Jurkat, Clone E6-1 (cell line): ENCODE measurements at regions not wholly inside any gene's neighbourhood (a gene's known extent, or its start where the extent isn't known, plus 50 kb on each side); places are given as distances from the start of the nearest gene placed in this dataset.
A peak's percentile ranks its signal among the peaks of the same experiment; 100 is the strongest.

Source experiments
- DNase-seq: peaks from one replicate; pipeline ENCODE4 v3.0.0-alpha.2; 2011; ENCODE audit warnings: low read depth, low spot score
- H3K4me3 ChIP-seq: 2 replicates; pipeline ENCODE4 v1.5.1; 2011; ENCODE audit warnings: mild to moderate bottlenecking, low read length, control low read depth, moderate library complexity

DNA sequence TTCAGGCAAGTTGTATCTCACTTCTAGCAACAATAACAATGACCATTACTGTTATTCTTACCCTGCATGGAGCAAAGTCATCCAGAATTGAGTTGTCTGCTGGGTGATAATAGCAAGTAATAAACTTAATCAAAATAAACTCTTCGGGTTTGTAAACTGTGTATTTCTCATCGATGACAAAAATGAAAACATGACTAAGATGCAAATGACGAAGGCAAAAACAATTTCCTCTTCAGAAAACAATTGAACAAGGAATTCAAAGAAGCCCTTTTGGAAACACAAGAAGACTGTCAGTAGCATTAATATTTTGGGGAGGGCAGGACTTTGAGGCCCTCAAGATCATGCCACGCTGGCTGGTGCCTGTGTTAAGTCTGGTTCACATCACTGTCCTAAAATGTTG lies 232.0 kb downstream of the BTG1 start:
- DNase-seq: no peak
- no peak overlapping the region for H3K4me3 ChIP-seq

DNA sequence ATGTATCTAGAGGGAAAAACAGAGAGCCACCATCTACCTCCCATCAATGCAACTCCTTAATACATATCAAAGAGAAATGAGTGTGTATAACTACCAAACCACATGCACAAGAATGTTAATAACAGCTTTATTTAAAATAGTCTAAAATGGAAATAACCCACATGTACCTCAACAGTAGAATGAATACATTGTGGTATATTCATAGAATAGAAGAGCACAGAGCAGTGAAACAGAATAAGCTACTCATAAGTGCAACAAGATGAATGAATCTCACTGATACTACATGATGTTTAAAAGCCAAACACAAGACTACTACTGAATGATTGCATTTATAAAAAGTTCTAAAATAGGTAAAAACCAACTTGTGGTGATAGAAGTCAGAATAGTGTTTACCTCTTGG lies 232.5 kb downstream of the BTG1 start:
- no peak overlapping the region for H3K4me3 ChIP-seq
- DNase-seq: no peak

DNA sequence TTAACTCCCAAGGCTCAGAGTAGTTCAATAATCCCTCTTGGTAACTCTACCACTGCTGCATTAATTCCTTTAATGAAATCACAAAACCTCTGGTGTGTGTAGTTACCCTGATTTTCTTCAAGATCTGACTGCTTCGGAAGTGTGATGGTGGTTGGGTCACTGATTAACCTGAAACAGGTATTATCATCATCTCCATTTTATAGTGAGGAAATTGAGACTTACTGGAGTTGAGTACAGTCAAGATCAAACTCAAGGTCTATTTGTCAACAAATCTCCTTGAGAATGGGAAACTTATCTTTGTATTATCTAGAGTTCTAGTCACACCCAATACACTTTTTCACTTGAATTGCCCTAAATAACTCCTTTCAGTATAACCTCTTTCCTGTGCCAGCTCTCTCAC lies 233.5 kb downstream of the BTG1 start:
- H3K4me3 ChIP-seq: no peak overlapping the region
- DNase-seq: no peak

DNA sequence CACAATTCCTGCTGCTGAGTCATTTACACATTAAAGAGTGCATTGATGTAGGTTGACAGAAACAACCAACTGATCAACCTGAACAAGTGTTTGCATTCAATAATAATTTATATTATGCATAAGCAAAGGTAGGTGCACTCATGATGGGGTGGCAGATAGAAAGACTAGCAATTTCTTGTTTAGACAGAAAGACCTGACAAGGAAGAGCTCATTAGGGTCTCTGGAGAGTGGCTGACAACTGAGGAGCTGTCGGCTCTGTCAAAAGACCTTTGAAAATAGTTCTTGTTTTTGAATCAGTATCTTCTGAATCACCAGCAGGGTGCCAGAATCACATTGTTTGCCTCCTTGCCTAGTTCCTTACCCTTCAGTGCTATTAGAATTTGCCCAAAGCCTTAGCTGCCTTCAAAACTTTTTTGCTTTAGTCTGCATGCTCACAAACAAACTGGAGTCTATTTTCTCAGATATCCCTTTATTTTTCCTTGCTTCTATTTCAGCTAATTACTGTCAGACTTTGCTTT lies 234.7 kb downstream of the BTG1 start:
- peak; percentile 7 for DNase-seq

DNA sequence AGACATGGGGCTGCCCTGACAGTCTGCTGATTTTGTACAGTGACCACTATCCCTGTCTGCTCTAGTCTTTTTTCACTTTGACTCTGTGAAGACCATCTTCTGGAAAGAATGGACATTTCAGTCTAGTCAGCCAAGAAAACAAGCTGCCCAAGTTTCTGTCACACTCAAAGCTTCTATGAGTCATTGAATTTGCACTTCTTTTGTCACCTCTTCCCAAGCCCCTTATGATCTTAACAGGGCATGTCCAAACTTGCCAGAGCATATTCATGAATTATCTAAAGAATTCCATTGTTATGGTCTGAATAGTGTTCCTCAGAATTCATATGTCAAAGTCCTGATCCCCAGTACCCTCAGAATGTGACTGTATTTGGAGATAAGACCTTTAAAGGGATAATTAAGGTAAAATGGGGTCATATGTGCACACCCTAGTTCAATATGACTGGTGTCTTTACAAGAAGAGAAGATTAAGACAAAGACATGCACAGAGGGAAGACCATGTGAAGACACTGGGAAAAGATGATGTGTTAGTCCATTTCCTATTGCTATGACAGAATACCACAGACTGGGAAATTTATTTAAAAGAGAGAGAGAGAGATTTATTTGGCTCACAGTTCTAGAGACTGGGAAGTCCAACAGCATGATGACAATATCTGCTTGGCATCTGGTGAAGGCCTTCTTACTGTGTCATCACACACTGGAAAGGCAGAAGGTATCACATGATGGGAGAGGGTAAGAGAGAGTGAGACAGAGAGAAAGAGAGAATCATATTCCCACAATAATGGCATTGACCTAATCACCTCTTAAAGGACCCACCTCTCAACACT lies 242.6 kb downstream of the BTG1 start:
- no peak overlapping the region for H3K4me3 ChIP-seq
- no peak for DNase-seq

More for the DNA sequence above, 234.7 kb downstream of the BTG1 start:
- H3K4me3 ChIP-seq: no peak overlapping the region

DNA sequence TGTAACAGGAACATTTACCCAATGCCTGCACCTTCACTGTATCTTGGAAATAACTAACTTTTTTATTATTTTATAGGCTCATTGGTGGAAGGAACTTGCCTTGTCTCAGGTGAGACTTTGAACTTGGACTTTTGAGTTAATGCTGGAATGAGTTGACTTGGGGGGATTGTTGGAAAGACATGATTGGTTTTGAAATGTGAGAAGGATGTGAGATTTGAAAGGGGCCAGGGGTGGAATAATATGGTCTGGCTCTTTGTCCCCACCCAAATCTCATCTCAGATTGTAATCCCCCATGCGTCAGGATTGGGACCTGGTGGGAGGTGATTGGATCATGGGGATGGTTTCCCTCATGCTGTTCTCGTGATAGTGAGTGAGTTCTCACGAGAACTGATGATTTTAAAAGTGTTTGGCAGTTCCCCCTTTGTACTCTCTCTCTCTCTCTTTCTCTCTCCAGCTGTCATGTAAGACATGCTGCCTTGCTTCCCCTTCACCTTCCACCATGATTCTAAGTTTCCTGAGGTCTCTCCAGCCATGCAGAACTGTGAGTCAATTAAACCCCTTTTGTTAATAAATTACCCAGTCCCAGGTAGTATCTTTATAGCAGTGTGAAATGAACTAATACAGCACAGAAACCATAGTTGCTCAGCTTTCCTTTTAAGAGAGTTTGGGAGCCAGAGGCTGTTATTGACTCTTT lies 244.1 kb downstream of the BTG1 start:
- no peak for DNase-seq
- no peak overlapping the region for H3K4me3 ChIP-seq

DNA sequence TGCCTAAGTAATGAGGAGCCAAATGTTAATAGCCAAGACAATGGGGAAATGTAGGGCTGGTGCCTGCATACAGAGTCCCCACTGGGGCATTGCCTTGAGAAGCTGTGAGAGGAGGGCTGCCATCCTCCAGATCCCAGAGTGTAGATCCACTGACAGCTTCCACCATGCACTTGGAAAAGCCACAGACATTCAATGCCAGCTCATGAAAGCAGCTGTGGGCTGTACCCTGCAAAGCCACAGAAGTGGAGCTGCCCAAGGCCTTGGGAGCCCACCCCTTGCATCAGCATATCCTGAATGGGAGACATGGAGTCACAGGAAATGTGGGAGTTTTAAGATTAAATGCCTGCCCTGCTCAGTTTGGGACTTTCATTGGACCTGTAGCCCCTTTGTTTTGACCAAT lies 244.7 kb downstream of the BTG1 start:
- H3K4me3 ChIP-seq: no peak overlapping the region
- no peak for DNase-seq

DNA sequence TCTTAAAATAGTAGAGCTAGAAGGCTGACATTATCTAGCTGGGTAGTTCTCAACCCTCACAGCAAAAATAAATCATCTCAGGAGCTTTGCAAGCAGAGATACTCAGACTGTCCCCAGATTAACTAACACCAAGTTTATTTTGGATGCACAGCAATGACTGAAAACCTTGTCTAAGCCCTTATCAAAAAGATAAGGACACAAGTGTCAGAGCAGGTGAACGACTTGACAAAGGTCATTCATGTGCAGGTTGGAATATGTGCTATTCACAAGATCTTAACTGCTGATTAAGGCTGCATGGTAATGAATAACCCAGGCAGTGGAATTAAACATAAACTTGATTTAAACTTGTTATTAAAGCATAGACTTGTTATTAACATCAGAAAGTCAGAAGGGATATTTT lies 246.6 kb downstream of the BTG1 start:
- no peak overlapping the region for H3K4me3 ChIP-seq
- DNase-seq: no peak

DNA sequence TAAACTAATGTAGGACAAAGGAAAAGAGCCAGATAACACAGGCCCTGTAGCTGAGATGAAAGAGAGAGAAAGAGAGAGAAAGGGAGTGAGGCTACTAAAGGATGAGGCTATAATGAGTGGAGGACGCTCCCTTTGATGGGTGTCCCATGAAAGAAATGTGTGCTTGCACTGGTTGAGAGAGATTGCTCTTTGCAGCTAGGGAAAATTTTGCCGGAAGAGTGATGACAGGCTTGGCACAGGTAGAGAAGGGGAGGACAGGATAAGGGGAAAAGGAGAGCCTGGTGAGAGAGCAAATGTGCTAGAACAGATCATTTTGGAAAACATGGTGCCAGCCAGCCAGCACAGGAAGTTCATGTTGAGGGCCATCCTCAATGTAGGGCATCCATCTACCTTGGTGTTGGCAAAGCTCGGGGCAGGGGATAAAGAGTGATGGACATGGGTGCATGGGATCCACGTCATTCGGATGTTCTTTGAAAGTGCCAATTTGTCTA lies 248.6 kb downstream of the BTG1 start:
- DNase-seq: no peak
- no peak overlapping the region for H3K4me3 ChIP-seq

DNA sequence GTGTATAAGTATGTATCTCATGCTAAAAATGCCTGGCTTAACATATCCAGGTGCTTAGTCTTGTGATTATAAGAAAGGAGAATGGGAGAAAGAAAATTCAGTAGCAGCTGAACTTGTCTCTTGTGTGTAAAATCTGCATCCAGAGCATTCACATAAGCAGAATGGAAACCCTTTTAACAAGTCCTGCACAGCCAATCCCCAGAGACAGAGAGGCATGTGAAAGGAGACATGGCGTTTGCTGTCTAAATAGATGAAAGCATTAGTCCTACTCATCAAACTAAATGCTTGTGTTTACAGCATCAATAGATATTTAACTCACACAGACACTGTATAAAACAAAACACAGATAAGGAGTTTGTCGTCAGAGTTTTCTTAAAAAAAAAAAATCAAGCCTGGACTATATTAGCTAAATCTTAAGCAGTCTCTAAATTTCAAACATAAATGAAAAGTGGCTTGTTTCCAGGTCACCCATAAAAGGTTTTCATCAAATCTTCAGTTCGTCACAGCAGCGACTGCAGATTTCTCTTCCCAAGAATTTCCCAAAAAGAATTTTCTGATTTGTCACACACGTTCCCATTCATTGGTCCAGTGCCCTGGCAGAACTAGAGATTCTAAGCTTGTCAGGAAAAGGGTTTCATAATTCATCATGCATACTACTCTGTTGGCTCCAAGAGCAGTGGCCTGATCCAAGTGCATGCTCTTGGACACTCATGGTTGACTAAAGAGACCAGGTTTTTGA lies 249.2 kb downstream of the BTG1 start:
- no peak for DNase-seq

DNA sequence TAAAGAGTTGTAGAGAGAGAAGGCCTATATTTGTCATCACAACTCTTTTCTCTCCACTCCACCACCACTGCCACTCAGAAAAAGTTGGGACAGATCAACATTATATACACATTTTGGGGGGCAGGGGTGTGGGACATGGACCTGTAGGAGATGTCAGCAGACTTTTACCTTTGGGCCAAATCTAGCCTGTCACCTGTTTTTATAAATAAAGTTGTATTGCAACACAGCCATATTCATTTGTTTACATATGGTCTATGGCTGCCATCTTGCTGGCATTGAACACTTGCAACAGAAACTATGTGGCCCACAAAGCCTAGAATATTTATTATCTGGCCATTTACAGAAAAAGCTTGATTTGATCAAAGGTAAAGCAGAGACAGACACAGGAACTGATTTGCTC lies 250.7 kb downstream of the BTG1 start:
- no peak for DNase-seq
- H3K4me3 ChIP-seq: no peak overlapping the region

More for the DNA sequence above, 249.2 kb downstream of the BTG1 start:
- no peak overlapping the region for H3K4me3 ChIP-seq

DNA sequence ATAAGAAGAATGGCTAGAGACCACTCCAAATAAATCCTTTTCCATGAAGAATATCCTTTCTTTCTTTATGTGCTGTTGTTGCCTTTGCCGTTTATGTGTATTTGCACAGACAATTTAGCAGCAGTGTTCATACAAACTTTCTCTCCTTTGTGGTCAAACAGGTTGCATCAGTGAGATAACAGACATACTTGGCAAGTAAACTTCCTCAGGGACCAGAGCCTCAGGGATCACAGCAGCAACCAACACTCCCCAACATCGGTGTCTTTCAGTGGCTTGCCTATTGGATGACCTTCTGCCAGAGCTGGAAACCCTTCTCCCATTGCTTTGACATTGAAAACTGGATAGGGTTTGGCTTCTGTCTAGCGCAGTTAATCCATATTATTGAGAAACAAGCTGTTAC lies 252.2 kb downstream of the BTG1 start:
- no peak for DNase-seq
- no peak overlapping the region for H3K4me3 ChIP-seq

DNA sequence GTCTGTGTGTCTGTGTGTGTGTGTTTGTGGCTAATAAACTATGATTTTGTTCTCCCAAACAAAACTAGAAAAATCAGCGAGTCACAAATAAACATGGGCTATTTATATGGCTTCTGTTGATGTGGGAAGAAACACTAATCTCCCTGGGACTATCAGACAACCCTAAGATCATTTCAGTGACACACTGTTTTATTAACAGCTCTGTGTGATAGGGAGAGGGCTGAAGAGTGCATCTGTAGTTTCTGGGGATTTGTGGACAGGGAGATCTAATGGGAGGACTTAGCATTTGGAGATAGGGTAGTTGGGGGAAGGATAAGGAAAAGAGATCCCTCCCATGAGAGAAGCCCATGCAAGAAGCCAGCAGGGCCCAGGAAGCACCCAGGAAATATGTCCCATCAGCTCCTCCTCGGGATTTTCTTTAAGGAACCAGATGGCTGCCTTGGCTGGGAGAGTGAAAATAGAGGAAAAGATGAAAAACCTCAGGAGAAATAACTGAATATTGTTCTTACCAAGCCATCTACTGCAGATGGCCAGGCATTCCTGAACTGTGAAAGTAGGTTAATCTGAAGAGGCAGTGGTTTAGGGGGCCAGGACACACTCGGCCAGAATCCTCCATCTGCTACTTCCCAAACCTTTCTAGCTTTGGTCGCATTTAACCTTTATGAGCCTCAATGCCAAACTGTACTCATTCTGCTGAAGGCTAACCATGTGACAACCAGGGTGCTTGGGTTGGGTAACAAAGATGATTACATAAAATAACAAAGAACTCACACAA lies 253.4 kb downstream of the BTG1 start:
- DNase-seq: no peak
- H3K4me3 ChIP-seq: no peak overlapping the region

DNA sequence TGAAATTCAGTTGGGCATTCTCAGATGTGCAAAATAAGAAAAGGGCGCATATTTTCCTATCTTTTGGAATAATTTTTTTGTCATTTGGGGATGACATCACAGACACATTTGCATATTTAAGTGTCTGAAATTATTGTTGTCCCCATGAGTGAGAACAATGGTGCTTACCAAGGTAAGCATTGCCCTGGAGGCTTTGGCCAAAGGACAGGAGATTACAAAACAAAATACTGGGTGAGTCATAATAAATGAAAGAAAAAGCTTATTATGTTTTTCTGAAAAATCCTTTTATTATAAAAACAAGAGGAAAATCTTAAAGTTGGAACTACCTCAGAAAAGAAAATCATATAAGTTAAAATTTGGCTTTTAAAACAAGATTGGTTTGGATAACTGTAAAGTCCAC lies 254.9 kb downstream of the BTG1 start:
- H3K4me3 ChIP-seq: no peak overlapping the region
- no peak for DNase-seq

DNA sequence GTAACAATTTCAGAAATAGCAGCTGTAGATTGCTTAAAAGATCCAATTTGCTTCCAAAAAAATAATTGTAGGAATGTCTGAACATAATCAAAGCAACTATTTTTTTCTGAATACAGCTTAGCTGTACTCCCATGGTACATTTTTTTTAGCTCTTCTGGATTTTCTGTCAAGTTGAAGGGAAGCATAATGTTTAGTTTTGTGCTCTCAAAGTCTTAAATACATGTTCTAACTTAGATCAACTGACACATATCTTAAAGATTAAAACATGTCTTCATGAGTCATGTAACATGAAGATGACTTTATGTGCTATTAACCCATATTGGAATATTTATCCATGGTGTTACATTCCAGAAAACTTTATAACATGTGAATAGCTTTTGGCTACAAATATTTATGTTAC lies 255.7 kb downstream of the BTG1 start:
- no peak overlapping the region for H3K4me3 ChIP-seq
- DNase-seq: no peak

DNA sequence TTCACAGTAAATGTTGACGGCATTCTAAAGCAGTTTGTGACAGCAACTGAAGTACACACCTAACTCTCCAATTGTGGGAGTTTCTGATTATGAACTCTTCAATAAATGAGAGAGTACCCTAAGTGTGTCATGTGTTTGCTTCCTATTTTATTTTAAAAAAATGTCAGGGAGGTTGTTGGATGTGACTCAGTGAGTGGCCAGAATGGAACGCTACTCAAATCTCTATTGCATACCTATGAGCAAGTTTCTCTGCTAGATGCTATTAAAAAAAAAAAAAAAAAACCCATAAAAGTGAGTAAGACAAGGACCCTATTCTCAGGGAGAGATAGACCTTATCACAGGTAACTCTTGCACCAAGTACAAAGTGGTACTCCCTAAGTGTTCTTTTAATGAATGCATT lies 256.6 kb downstream of the BTG1 start:
- no peak for DNase-seq

DNA sequence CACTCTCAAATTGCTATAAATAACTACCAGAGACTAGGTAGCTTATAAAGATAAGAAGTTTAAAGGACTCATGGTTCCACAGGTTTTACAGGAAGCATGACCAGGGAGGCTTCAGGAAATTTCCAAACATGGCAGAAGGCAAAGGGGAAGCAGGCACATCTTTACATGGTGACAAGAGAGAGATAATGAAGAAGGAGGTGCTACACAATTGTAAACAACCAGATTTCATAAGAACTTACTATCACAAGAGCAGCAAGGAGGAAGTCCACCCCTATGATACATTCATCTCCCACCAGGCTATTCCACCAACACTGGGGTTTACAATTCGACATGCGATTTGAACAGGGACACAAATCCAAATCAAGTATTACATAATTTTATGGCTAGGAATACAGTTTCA lies 257.7 kb downstream of the BTG1 start:
- no peak for DNase-seq
- no peak overlapping the region for H3K4me3 ChIP-seq

More for the DNA sequence above, 256.6 kb downstream of the BTG1 start:
- no peak overlapping the region for H3K4me3 ChIP-seq

DNA sequence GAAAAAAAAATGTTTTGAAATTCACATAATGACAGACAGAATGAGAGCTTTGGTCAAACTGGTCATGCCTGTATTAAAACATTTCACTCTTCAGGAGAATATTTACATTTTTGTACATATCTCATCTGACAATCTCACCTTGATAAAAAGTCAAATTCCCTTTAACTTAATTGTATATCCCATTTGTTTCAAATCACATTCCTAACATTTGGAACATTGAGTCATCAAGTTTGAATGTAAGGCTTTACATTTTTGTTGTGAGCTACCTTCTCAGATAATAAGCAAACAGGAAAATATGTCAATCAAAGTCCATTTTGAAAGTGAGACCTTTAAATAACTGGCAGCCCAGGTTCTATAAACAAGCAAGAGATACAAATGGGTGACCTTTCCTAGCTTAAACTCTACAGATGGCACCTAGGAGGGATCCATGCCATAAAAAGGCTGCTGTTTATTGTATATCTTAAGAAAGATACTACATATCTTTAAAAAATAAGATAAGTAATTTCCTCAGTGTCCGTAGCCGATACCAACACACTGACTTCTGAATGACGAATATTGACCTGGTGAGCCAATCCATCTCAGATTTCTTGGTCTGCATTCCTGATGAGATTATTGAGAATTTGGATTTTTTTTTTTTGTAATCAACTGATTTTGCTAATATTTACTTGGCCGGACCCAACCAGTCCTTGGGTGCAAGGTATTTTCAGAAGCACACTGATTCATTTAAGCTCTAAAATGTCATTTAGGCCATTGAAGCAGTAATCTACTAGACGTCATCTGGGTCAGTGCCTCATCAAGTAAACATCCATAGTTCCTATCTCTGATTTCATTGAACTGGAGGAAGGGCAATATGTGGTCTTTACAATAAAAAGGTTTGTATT lies 259.6 kb downstream of the BTG1 start:
- DNase-seq: no peak
- no peak overlapping the region for H3K4me3 ChIP-seq
